ENCODE measurements at regions not wholly inside any gene's neighbourhood (a gene's known extent, or its start where the extent isn't known, plus 50 kb on each side); places are given as distances from the start of the nearest gene placed in this dataset.

- no peak for DNase-seq (ENCODE audit: low read depth)
- no peaks in the 10 kb centered on the region for H3K36me3 ChIP-seq (ENCODE audit: control insufficient read depth, insufficient read depth, low read length)
- no peaks in the 10 kb centered on the region for H3K27me3 ChIP-seq (ENCODE audit: control insufficient read depth, insufficient read depth, low read length)
- no peak overlapping the region for H3K4me3 ChIP-seq (ENCODE audit: low read depth, low read length)
- no peak for FAIRE-seq
- TF ChIP-seq CTCF (IDR thresholded peaks at IDR 0.05; ENCODE audit: insufficient read depth, low read length, severe bottlenecking): no peak
Measured at GRCh38 chr18:41012194-41012593, 942.8 kb upstream of the PIK3C3 start.

- DNase-seq (ENCODE audit: low read depth): no peak
- H3K4me3 ChIP-seq (ENCODE audit: low read depth, low read length): no peak overlapping the region
- no peaks in the 10 kb centered on the region for H3K27me3 ChIP-seq (ENCODE audit: control insufficient read depth, insufficient read depth, low read length)
- no peak for FAIRE-seq
- H3K36me3 ChIP-seq (ENCODE audit: control insufficient read depth, insufficient read depth, low read length): no peaks in the 10 kb centered on the region
- no peak for TF ChIP-seq CTCF (IDR thresholded peaks at IDR 0.05; ENCODE audit: insufficient read depth, low read length, severe bottlenecking)
Measured at GRCh38 chr18:41009926-41010325, 945.1 kb upstream of the PIK3C3 start.

GRCh38 chr18:41004324-41004723 lies 950.7 kb upstream of the PIK3C3 start:
- TF ChIP-seq CTCF (IDR thresholded peaks at IDR 0.05; ENCODE audit: insufficient read depth, low read length, severe bottlenecking): no peak
- DNase-seq (ENCODE audit: low read depth): no peak

GRCh38 chr18:40995529-40995928 lies 959.5 kb upstream of the PIK3C3 start:
- FAIRE-seq (no peak), DNase-seq (ENCODE audit: low read depth) (no peak)
- Histone ChIP-seq H3K36me3 (ENCODE audit: control insufficient read depth, insufficient read depth, low read length) (no peaks in the 10 kb centered on the region), H3K27me3 (ENCODE audit: control insufficient read depth, insufficient read depth, low read length) (no peaks in the 10 kb centered on the region), H3K4me3 (ENCODE audit: low read depth, low read length) (no peak overlapping the region)
- no peak for TF ChIP-seq CTCF (IDR thresholded peaks at IDR 0.05; ENCODE audit: insufficient read depth, low read length, severe bottlenecking)

More at GRCh38 chr18:41004324-41004723, 950.7 kb upstream of the PIK3C3 start:
- Histone ChIP-seq H3K36me3 (ENCODE audit: control insufficient read depth, insufficient read depth, low read length) (no peaks in the 10 kb centered on the region), H3K27me3 (ENCODE audit: control insufficient read depth, insufficient read depth, low read length) (no peaks in the 10 kb centered on the region), H3K4me3 (ENCODE audit: low read depth, low read length) (no peak overlapping the region)
- FAIRE-seq: no peak

GRCh38 chr18:40993363-40993762 lies 961.7 kb upstream of the PIK3C3 start:
- TF ChIP-seq CTCF (IDR thresholded peaks at IDR 0.05; ENCODE audit: insufficient read depth, low read length, severe bottlenecking): no peak
- FAIRE-seq: no peak

GRCh38 chr18:40987581-40987980 lies 967.5 kb upstream of the PIK3C3 start:
- Histone ChIP-seq H3K27me3 (ENCODE audit: control insufficient read depth, insufficient read depth, low read length) (no peaks in the 10 kb centered on the region), H3K4me3 (ENCODE audit: low read depth, low read length) (no peak overlapping the region), H3K36me3 (ENCODE audit: control insufficient read depth, insufficient read depth, low read length) (no peaks in the 10 kb centered on the region)
- TF ChIP-seq CTCF (IDR thresholded peaks at IDR 0.05; ENCODE audit: insufficient read depth, low read length, severe bottlenecking): no peak
- FAIRE-seq: no peak
- no peak for DNase-seq (ENCODE audit: low read depth)

More at GRCh38 chr18:40993363-40993762, 961.7 kb upstream of the PIK3C3 start:
- Histone ChIP-seq H3K4me3 (ENCODE audit: low read depth, low read length) (no peak overlapping the region), H3K27me3 (ENCODE audit: control insufficient read depth, insufficient read depth, low read length) (no peaks in the 10 kb centered on the region), H3K36me3 (ENCODE audit: control insufficient read depth, insufficient read depth, low read length) (no peaks in the 10 kb centered on the region)
- DNase-seq (ENCODE audit: low read depth): no peak

Data from bronchial epithelial cell (primary cell).